ENCODE measurements at regions not wholly inside any gene's neighbourhood (a gene's known extent, or its start where the extent isn't known, plus 50 kb on each side); places are given as distances from the start of the nearest gene placed in this dataset.
"Not testable (repeated sequence)": the region's sequence is repeated elsewhere in the genome, so short reads cannot be mapped to it uniquely, and the experiment has no call there.

- DNase-seq (ENCODE audit: low spot score), result no peak
These were observed 895.8 kb upstream of the EEF2KMT start for GRCh38 chr16:5993356-5993755.

DNA sequence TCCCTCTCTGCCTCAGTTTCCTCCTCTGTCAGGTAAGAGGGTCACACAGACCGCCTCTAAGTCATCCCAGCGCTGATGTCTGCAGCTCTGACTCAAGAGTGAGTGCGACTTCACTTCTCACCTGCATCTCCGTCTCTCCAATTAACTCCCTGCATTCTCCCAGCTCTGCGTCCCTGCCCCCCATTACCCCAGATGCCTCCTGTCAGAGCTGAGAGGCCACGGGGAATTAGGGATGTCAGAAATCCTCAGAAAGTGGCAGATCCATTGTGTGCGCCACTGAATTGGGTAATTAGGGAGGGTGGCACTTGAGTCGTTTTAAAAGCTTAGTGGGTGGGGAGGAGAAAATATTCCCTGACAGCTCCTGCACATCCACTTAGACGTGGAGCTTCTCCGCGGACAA lies 885.4 kb upstream of the EEF2KMT start:
- no peak for DNase-seq (ENCODE audit: low spot score)

DNA sequence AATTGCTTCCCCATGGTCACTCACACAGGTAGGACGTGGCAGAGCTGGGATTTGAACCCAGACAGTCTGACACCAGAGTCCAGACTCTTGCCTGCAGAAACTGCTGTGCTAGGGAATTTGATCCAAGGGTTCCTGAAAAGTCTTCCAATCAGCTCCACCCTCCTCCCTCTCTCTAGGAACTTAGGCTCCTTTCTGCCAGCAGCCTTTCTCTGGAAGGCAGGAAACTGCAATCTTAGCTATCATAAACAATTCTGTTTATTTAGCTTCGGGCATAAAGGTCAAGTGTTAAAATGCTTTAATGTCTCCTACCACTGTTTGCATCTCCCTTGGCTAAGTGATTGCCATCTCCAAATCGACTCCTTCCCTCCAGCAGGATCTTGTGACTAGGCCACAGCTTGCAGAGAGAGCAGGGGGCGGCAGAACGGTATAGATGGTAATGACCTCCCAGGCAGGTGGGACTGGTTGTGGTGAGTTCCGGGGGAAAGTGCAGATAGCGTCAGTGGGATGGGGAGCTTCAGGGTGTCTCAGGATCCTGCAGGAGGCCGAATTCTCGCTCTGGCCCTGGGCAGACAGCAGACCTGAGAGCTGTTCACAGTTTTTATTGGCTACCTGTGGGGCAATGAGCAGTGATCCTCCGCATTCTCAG lies 882.4 kb upstream of the EEF2KMT start:
- no peak for DNase-seq (ENCODE audit: low spot score)

GRCh38 chr16:5977329-5977728 lies 879.7 kb upstream of the EEF2KMT start:
- peak; percentile 3 for DNase-seq (ENCODE audit: low spot score)

- no peak for DNase-seq (ENCODE audit: low spot score)
These were observed 875.2 kb upstream of the EEF2KMT start for GRCh38 chr16:5972747-5973146.

DNA sequence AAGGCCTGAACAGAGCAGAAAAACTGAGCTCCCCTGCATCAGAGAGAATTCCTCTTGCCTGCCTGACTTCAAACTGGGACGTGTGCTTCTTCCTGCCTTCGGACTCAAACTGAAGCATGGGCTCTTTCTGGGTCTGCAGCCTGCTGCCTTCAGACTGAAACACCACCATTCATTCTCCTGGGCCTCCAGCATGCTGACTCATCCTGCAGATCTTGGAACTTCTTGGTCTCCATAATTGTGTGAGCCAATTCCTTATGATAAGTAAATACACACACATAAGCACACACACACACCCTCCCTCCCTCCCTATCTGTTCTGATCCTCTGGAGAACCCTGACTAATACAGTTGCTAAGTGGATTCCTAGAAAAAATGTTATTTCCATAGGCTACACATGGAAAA lies 874.3 kb upstream of the EEF2KMT start:
- no peak for DNase-seq (ENCODE audit: low spot score)

DNA sequence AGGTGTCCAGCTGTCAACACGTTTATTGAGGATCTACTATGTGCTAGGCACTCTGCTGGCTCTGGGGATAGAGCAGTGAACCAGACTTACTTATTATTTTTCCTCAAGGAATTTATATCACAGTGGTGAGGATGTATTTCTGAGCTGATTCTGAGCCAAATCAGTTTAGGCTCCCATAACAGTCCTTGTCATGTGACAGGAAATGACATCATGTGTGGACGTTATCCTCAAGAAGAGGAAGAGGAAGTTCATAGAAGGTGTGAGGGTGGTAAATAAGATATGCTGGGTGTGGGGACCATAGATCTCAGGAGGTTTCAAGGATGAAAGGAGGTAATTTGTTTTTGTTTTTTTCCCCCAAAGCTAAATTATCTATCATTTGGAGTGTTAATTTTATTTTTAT lies 873.5 kb upstream of the EEF2KMT start:
- no peak for DNase-seq (ENCODE audit: low spot score)

DNA sequence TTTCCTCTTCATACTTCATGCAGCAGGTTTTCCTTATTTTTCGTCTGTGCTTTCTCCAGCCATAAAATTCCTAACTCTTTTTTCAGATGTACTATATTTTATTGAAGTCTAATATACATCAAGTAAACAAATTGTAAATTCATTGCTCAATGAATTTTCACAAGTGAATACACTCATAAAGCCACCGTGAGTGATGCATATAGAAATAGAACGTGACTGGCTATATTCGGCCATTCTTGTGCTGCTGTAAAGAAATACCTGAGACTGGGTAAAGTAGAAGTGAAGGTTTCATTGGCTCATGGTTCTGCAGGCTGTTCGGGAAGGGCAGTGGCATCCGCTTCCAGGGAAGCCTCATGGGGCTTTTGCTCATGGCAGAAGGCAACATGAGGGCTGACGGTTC lies 868.4 kb upstream of the EEF2KMT start:
- DNase-seq (ENCODE audit: low spot score), result no peak

GRCh38 chr16:5965321-5965720 lies 867.7 kb upstream of the EEF2KMT start:
- DNase-seq (ENCODE audit: low spot score), result peak; percentile 19

GRCh38 chr16:5951486-5951885 lies 853.9 kb upstream of the EEF2KMT start:
- DNase-seq (ENCODE audit: low spot score), result peak; percentile 61

- peak; percentile 54 for DNase-seq (ENCODE audit: low spot score)
These were observed 847.4 kb upstream of the EEF2KMT start for GRCh38 chr16:5944971-5945370.

- DNase-seq (ENCODE audit: low spot score), result no peak
These were observed 841.0 kb upstream of the EEF2KMT start for GRCh38 chr16:5938607-5939006.

DNA sequence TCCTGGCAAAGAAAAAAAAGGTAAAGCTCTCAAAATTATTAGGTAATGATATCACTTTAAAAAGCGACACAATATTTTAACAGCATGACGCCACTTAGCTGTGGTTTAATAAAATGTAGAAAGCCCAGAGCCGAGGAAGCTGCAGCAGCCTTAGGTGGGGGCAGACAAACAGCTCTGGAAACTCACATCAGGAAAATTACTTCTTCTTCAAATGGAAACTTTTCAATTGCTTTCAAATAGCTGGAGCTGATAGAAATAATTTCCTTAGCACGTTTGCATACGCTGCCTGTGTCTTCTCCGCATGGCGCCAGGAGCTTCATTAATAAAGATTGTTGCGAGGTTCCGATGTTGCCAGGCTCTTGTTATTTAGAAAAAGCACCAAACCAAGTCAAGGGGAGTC lies 835.3 kb upstream of the EEF2KMT start:
- DNase-seq (ENCODE audit: low spot score), result no peak

GRCh38 chr16:5928476-5929065 lies 831.0 kb upstream of the EEF2KMT start:
- DNase-seq (ENCODE audit: low spot score), result no peak

DNA sequence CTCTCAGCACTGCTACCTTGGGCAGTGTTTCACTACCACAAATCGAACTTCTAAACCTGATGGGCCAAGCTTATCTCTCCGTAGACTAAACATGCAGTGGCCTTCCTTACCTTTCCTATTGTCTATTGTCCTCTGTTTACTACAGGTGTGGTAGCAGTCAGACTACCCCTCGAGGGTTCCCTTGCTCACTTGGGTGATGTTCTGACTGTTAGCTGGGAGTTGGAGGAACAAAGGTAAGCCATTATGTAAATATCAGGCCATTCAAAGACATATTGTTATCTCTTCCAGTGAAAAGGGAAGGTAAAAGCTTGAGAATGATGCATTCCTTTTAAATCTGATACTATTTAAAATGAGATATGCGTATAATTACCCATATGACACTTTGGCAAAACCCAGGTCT lies 828.3 kb upstream of the EEF2KMT start:
- DNase-seq (ENCODE audit: low spot score), result no peak

- no peak for DNase-seq (ENCODE audit: low spot score)
These were observed 825.1 kb upstream of the EEF2KMT start for GRCh38 chr16:5922686-5923085.

DNA sequence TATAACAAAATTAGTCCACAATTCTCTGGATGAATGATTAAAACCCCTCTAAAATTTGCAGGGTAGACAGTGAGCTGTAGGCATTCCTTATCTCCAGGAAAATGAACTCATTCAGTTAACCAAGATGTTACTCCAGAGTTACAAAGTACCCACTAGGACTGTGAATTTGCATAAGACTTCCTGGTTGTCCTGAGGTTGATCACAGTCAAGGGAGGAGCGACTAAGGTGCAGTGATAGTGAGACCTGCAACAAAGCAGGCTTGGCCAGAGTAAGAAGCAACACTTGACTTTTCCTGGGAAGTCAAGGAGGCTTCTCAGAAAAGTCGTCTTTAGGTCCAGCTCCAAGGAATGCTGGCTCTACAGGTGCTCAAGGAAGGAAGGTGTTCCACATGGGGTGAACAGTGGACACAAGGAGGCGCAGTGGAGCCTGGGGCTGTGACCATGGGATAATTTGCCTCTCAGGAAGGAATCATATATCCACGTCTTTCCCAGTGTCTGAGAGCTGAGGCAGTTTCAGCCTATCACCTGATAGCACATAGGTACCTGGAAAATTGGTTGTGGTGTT lies 821.1 kb upstream of the EEF2KMT start:
- peak; percentile 47 for DNase-seq (ENCODE audit: low spot score)

DNA sequence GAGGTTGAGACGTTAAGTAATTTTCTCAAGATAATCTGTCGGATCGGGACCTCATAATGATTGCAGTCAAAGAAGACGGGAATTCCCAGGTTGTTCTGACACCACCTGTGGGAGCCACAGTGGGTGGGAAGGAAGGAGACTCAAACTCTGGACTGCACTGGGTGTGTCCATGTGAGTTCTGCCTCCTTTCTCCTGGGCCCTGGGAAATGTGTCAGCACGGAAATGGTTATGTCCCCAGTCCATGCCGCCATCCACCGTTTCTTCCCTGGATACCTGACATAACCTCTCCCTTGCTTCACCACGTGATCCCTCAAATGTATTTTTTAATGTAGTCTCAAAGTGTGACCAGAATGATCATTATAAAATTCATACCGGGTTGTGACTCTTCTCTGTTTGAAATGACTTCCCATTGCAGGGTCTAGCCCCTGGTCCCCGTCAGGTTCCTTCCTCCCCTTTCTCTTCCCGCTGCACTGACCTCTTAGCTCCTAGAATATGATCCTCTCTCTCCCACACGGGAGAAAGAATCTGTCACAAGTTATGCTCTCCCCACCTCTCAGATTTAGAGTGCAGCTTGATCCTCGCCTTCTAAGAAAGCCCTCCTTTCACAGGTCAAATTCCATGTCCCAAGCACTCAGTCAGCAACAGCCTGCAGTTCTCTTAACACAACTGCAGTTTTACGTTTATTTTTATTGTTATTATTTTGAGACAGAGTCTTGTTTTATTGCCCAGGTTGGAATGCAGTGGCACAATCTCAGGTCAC lies 820.0 kb upstream of the EEF2KMT start:
- DNase-seq (ENCODE audit: low spot score), result peak; percentile 18

DNA sequence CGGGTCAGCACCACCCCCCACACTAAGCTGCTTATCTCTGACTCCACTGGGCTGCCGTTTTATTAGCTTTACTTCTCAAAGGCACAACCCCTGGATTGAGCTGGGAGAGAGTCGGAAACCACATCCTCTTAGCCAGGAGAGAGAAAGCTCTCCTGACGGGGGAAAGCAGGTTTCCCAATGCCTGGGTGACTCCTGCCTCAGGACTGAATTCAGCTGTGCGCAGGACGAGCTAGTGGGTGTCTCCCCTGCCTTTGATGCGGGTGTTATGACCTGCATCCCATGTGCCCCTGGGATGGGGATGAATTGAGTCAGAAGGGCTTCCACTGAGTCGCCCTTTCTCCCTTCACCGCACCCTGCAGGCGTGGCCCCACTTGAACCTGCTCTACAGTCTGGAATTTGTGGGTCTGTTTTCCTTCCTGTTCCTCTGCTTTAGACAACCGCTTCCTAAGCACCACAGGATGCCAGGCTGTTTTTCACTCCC lies 819.2 kb upstream of the EEF2KMT start:
- DNase-seq (ENCODE audit: low spot score), result peak; percentile 74

GRCh38 chr16:5911241-5911640 lies 813.6 kb upstream of the EEF2KMT start:
- no peak for DNase-seq (ENCODE audit: low spot score)

GRCh38 chr16:5909556-5909955 lies 812.0 kb upstream of the EEF2KMT start:
- DNase-seq (ENCODE audit: low spot score), result not testable (repeated sequence)

DNA sequence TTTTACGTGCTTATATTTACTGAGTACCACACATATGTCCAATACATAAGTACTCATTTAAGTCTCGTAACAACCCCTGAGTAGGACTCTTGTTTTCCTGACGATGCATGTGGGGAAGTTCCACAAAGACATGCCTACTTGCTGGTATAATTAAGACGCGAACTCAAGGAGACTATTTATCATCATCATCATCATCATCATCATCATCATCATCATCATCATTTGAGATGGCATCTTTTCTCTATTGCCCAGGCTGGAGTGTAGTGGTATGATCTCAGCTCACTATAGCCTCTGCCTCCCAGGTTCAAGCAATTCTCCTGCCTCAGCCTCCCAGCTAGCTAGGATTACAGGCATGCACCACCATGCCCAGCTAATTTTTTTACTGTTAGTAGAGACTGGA lies 809.9 kb upstream of the EEF2KMT start:
- no peak for DNase-seq (ENCODE audit: low spot score)

DNA sequence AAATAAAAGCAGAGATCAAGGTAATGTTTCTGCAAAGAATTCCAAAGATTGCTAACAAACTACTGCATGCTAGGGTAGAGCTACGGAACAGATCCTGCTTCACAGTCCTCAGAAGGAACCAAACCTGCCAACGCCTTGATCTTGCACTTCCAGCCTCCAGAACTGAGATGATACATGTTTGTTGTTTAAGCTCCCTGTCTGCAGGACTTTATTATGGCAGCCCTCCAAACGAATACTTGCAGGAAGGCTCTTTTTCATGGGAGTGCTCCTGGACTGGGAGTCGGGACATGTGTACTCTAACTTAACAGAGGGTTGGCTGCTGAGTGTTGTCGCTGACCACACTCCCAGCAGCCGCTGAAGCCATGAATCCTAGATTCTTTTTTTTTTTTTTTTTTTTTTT lies 808.8 kb upstream of the EEF2KMT start:
- no peak for DNase-seq (ENCODE audit: low spot score)

All from kidney tubule cell (primary cell).